CD4-positive, alpha-beta T cell (primary cell): ENCODE measurements at regions not wholly inside any gene's neighbourhood (a gene's known extent, or its start where the extent isn't known, plus 50 kb on each side); places are given as distances from the start of the nearest gene placed in this dataset.
"Not testable (repeated sequence)": the region's sequence is repeated elsewhere in the genome, so short reads cannot be mapped to it uniquely, and the experiment has no call there.

Experiments
- ATAC-seq: fragments of 200-7000 bp; cut with Tn5 transposase; one replicate; pipeline ENCODE4 v1.10.0; 2022; ENCODE audit warnings: mild to moderate bottlenecking; ENCODE audit not compliant: poor library complexity
- CTCF ChIA-PET: fragments of 350-600 bp; sonication (Branson Sonifier 250); formaldehyde crosslinking; loops from one replicate; lab custom pipeline; 2021; ENCODE audit warnings: antibody characterized with exemption, inconsistent platforms; lab: Charles Lee
- POLR2A ChIA-PET: fragments of 350-600 bp; sonication (Branson Sonifier 250); formaldehyde crosslinking; loops from one replicate; lab custom pipeline; 2021; ENCODE audit warnings: antibody characterized with exemption, inconsistent platforms; lab: Charles Lee
- DNase-seq, 14 experiments: peaks; one replicate each; pipeline ENCODE4 v3.0.0-alpha.2; 2013 to 2020; ENCODE audit warnings: mixed read lengths in 2 of 14
- H3K27ac ChIP-seq, 2 donors: one replicate each; pipeline versions ENCODE4 v1.5.1 to v1.7.0; 2013; ENCODE audit warnings: low read length in 2 of 2, low read depth in 1 of 2, mild to moderate bottlenecking in 1 of 2
- H3K27me3 ChIP-seq, 2 experiments: 1 replicate in 1 of 2; 2 replicates in 1 of 2; pipeline versions ENCODE4 v1.6.1 to v1.7.0; 2013; ENCODE audit warnings: low read length in 2 of 2, control low read depth in 1 of 2, mild to moderate bottlenecking in 1 of 2, moderate library complexity in 1 of 2; ENCODE audit not compliant: insufficient read depth in 2 of 2, control insufficient read depth in 1 of 2
- H3K36me3 ChIP-seq: one replicate; pipeline ENCODE4 v1.6.1; 2013; ENCODE audit warnings: low read length, control low read depth; ENCODE audit not compliant: insufficient read depth
- H3K4me1 ChIP-seq: one replicate; pipeline ENCODE4 v1.6.1; 2013; ENCODE audit warnings: low read length, control low read depth; ENCODE audit not compliant: insufficient read depth
- H3K4me3 ChIP-seq: one replicate; pipeline ENCODE4 v1.5.1; 2013; ENCODE audit warnings: mild to moderate bottlenecking, low read length, moderate library complexity
- H3K9me3 ChIP-seq, 2 experiments: 1 replicate in 1 of 2; 2 replicates in 1 of 2; pipeline versions ENCODE4 v1.6.1 to v1.7.0; 2013; ENCODE audit warnings: low read length in 2 of 2, mild to moderate bottlenecking in 2 of 2, control low read depth in 1 of 2, moderate library complexity in 1 of 2; ENCODE audit not compliant: control insufficient read depth in 1 of 2, insufficient read depth in 1 of 2
- H3K27ac Mint-ChIP-seq: one replicate; pipeline ENCODE4 v1.8.0; 2020; ENCODE audit warnings: mixed read lengths
- H3K27me3 Mint-ChIP-seq: one replicate; pipeline ENCODE4 v1.8.0; 2021; ENCODE audit warnings: mixed read lengths
- H3K36me3 Mint-ChIP-seq: one replicate; pipeline ENCODE4 v1.8.0; 2021; ENCODE audit warnings: low read depth, mixed read lengths
- H3K4me1 Mint-ChIP-seq: one replicate; pipeline ENCODE4 v1.8.0; 2021; ENCODE audit warnings: low read depth, mixed read lengths
- H3K4me3 Mint-ChIP-seq: one replicate; pipeline ENCODE4 v1.8.0; 2020; ENCODE audit warnings: mild to moderate bottlenecking, mixed read lengths
- H3K9me3 Mint-ChIP-seq: one replicate; pipeline ENCODE4 v1.8.0; 2020; ENCODE audit warnings: mixed read lengths
- intact Hi-C, 2 experiments: fragments of 100-400 bp; cut with DNase I in 1 of 2; cut with micrococcal nuclease in 1 of 2; formaldehyde crosslinking; loops; one replicate each; pipeline versions ENCODE4 v1.15.1 to v1.9.0; 2023 to 2025; cut with DNase I, micrococcal nuclease
- TF ChIP-seq, protein P1 (sequence below): fragments of 200-600 bp; IDR thresholded peaks from one replicate; pipeline ENCODE4 v1.8.0; 2022; ENCODE audit warnings: antibody characterized with exemption, mild to moderate bottlenecking

DNA sequence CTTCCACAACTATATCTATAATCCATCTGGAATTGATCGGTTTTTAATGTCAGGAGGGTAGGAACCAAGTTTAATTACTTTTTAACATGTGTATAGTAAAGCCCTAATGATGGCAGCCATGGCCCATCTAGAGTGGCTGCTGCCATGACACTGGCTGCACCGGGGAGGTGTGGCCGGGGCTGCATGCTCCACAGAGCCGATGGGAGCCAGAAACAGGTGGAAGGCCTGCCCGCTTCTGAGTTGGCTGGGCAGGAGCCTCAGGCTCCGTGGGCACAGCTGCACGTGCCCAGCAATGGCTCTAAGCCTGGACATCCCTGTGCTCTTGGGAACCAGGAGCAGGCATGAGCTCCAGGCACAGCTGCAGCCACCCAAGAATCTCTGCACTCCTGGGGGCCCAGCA lies 73.0 kb downstream of the GBP6 start:
- ChIA-PET CTCF (no interaction called here), POLR2A (no interaction called here)
- Mint-ChIP-seq H3K36me3 (no peaks in the 10 kb centered on the region), H3K27me3 (peaks cover 8% of the 10 kb centered on the region), H3K4me1 (no peaks in the 10 kb centered on the region), H3K27ac (no peak overlapping the region), H3K4me3 (no peak overlapping the region), H3K9me3 (peaks cover 13% of the 10 kb centered on the region)
- Histone ChIP-seq H3K4me1 (no peaks in the 10 kb centered on the region), H3K9me3 (peaks cover 7 to 10% of the 10 kb centered on the region in 2 experiments), H3K27me3 (no peaks in the 10 kb centered on the region), H3K27ac (no peak overlapping the region), H3K4me3 (no peak overlapping the region), H3K36me3 (no peaks in the 10 kb centered on the region)
- intact Hi-C loops = no loop called here
- TF ChIP-seq, protein P1, sequence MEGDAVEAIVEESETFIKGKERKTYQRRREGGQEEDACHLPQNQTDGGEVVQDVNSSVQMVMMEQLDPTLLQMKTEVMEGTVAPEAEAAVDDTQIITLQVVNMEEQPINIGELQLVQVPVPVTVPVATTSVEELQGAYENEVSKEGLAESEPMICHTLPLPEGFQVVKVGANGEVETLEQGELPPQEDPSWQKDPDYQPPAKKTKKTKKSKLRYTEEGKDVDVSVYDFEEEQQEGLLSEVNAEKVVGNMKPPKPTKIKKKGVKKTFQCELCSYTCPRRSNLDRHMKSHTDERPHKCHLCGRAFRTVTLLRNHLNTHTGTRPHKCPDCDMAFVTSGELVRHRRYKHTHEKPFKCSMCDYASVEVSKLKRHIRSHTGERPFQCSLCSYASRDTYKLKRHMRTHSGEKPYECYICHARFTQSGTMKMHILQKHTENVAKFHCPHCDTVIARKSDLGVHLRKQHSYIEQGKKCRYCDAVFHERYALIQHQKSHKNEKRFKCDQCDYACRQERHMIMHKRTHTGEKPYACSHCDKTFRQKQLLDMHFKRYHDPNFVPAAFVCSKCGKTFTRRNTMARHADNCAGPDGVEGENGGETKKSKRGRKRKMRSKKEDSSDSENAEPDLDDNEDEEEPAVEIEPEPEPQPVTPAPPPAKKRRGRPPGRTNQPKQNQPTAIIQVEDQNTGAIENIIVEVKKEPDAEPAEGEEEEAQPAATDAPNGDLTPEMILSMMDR = no peak
- ATAC-seq (no peak), DNase-seq (no peak)

DNA sequence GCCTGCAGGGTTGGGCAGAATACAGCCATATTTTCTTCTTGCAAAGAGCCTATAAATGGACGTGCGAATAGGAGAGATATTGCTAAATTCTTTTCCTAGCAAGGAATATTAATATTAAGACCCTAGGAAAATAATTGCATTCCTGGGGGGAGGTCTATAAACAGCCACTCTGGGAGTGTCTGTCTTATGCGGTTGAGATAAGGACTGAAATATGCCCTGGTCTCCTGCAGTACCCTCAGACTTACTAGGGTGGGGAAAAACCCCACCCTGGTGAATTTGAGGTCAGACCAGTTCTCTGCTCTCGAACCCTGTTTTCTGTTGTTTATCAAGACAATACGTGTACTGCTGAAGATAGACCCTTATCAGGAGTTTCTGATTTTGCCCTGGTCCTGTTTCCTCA lies 74.4 kb downstream of the GBP6 start:
- DNase-seq, H3K27me3 Mint-ChIP-seq, H3K36me3 Mint-ChIP-seq, H3K27me3 ChIP-seq, CTCF ChIA-PET, H3K4me3 ChIP-seq, H3K36me3 ChIP-seq, ATAC-seq, H3K4me1 Mint-ChIP-seq, H3K27ac ChIP-seq, POLR2A ChIA-PET, H3K4me3 Mint-ChIP-seq, intact Hi-C loops, H3K27ac Mint-ChIP-seq, H3K4me1 ChIP-seq, H3K9me3 ChIP-seq: not testable (repeated sequence)
- H3K9me3 Mint-ChIP-seq = peaks cover 14% of the 10 kb centered on the region

DNA sequence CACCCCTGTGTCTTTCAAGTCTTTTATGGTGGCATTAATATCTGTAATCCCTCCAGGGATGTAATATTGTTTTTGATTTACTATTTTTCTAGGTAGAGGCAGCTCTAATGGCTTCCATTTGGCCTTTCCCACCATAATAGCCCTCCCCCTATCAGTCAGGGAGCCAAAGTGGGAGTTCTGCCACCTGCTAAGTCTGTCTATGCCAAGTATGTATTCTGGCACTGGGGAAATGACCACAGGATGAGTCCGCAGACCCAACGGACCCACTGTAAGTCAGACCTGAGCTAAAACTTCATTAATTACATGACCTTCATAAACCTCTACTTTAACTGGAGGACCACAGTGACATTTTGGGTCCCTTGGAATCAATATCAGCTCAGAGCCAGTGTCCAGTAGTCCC lies 77.1 kb downstream of the GBP6 start:
- TF ChIP-seq, protein P1 = no peak
- Mint-ChIP-seq H3K36me3 (no peaks in the 10 kb centered on the region), H3K27ac (no peak overlapping the region), H3K4me3 (no peak overlapping the region), H3K9me3 (peaks cover 14% of the 10 kb centered on the region), H3K4me1 (no peaks in the 10 kb centered on the region), H3K27me3 (peaks cover 8% of the 10 kb centered on the region)
- H3K27me3 ChIP-seq = no peaks in the 10 kb centered on the region
- H3K9me3 ChIP-seq = peaks cover 7 to 10% of the 10 kb centered on the region in 2 experiments
- H3K27ac ChIP-seq = no peak overlapping the region
- intact Hi-C loops = no loop called here
- no peak for ATAC-seq
- H3K4me1 ChIP-seq = no peaks in the 10 kb centered on the region
- H3K4me3 ChIP-seq = no peak overlapping the region
- ChIA-PET POLR2A (interaction anchor here (0.6 kb wide), 1 partner anchor 15 kb away, joined by 3 read pairs; no protein-coding TSS in a partner anchor), CTCF (no interaction called here)
- H3K36me3 ChIP-seq = no peaks in the 10 kb centered on the region
- DNase-seq = no peak

DNA sequence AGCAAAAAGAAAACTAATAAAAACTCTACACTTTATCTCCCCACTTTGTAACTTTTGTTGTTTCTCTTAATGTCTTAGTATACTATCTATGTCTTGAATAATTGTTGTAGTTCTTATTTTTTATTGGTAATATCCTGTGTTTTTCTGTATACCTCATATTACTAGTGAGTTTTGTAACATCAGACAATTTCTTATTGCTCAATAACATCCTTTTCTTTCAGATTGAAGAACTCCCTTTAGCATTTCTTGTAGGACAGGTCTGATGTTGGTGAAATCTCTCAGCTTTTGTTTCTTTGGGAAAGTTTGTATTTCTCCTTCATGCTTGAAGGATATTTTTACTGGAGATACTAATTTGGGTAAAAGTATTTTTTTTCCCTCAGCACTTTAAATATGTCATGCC lies 79.8 kb upstream of the LRRC8B start:
- ATAC-seq = no peak
- Mint-ChIP-seq H3K4me3 (no peak overlapping the region), H3K4me1 (no peaks in the 10 kb centered on the region), H3K27me3 (no peaks in the 10 kb centered on the region), H3K9me3 (peaks cover 8% of the 10 kb centered on the region), H3K27ac (no peak overlapping the region), H3K36me3 (no peaks in the 10 kb centered on the region)
- ChIA-PET CTCF (no interaction called here), POLR2A (no interaction called here)
- intact Hi-C loops = no loop called here
- Histone ChIP-seq H3K4me3 (no peak overlapping the region), H3K9me3 (no peaks in the 10 kb centered on the region), H3K27me3 (peaks cover 0 to 7% of the 10 kb centered on the region in 2 experiments), H3K36me3 (no peaks in the 10 kb centered on the region), H3K4me1 (no peaks in the 10 kb centered on the region), H3K27ac (no peak overlapping the region)
- no peak for DNase-seq
- TF ChIP-seq, protein P1 = no peak
